HEK293 (cell line): ENCODE measurements at regions not wholly inside any gene's neighbourhood (a gene's known extent, or its start where the extent isn't known, plus 50 kb on each side); places are given as distances from the start of the nearest gene placed in this dataset.

Experiments
- CTCF ChIA-PET: fragments of 350-600 bp; formaldehyde crosslinking; extraction: SDS; loops from one replicate; lab custom pipeline; 2021; ENCODE audit warnings: antibody characterized with exemption; lab: Yijun Ruan, JAX
- POLR2A ChIA-PET: fragments of 300-600 bp; formaldehyde crosslinking; extraction: SDS; loops from one replicate; lab custom pipeline; 2020; ENCODE audit warnings: antibody characterized with exemption, inconsistent platforms; lab: Yijun Ruan, JAX
- H3K27ac ChIP-seq: fragments of 200-500 bp; sonication (Bioruptor generic); 2 replicates; pipeline ENCODE4 v1.5.1; 2014; ENCODE audit warnings: low read depth, low read length, control low read depth, inconsistent platforms; ENCODE audit errors: extremely low read depth
- H3K36me3 ChIP-seq, 2 experiments: fragments of 200-500 bp in 1 of 2; sonication (Bioruptor generic) in 1 of 2; 1 replicate in 1 of 2; 2 replicates in 1 of 2; pipeline ENCODE4 v1.5.1; 2014 to 2017; ENCODE audit warnings: inconsistent platforms in 2 of 2, low read length in 2 of 2; ENCODE audit not compliant: control insufficient read depth in 2 of 2, insufficient read depth in 1 of 2
- H3K4me1 ChIP-seq: fragments of 200-500 bp; sonication (Bioruptor generic); 2 replicates; pipeline ENCODE4 v1.5.1; 2014; ENCODE audit warnings: mild to moderate bottlenecking, low read length, inconsistent platforms; ENCODE audit not compliant: control insufficient read depth, insufficient read depth
- H3K4me3 ChIP-seq: 2 replicates; pipeline ENCODE4 v1.5.1; 2011; ENCODE audit warnings: low read depth, mild to moderate bottlenecking, control low read depth, low read length, moderate library complexity
- H3K9me3 ChIP-seq: fragments of 200-500 bp; sonication (Bioruptor generic); 2 replicates; pipeline ENCODE4 v1.5.1; 2014; ENCODE audit warnings: low read depth, low read length, inconsistent platforms; ENCODE audit not compliant: control insufficient read depth, insufficient read depth
- EGR2 ChIP-seq: fragments of 450-650 bp; formaldehyde crosslinking; IDR thresholded peaks from 2 replicates; pipeline ENCODE4 v1.5.1; 2016; ENCODE audit warnings: low read depth, missing biosample characterization, missing genetic modification characterization
- ELK4 ChIP-seq: IDR thresholded peaks from 2 replicates; pipeline ENCODE4 v1.6.1; 2011; ENCODE audit warnings: mild to moderate bottlenecking, low read depth, low read length, borderline replicate concordance
- GLIS2 ChIP-seq: fragments of 450-650 bp; formaldehyde crosslinking; IDR thresholded peaks from 2 replicates; pipeline ENCODE4 v1.5.1; 2016; ENCODE audit warnings: missing biosample characterization, missing genetic modification characterization
- REPIN1 ChIP-seq: fragments of 450-650 bp; formaldehyde crosslinking; IDR thresholded peaks from 2 replicates; pipeline ENCODE4 v1.5.1; 2017; ENCODE audit warnings: missing biosample characterization, missing genetic modification characterization, low read depth
- SALL2 ChIP-seq: fragments of 450-650 bp; formaldehyde crosslinking; IDR thresholded peaks from 2 replicates; pipeline ENCODE4 v1.5.0; 2017; ENCODE audit warnings: missing biosample characterization, mild to moderate bottlenecking, missing genetic modification characterization, borderline replicate concordance
- ZBTB11 ChIP-seq: fragments of 450-650 bp; formaldehyde crosslinking; conservative IDR thresholded peaks from 2 replicates; pipeline ENCODE4 v1.5.1; 2016; ENCODE audit warnings: low read depth, missing biosample characterization, missing genetic modification characterization
- ZBTB17 ChIP-seq: fragments of 450-650 bp; formaldehyde crosslinking; IDR thresholded peaks from 2 replicates; pipeline ENCODE4 v1.5.1; 2016; ENCODE audit warnings: missing biosample characterization, missing genetic modification characterization
- ZBTB7A ChIP-seq: fragments of 450-650 bp; formaldehyde crosslinking; IDR thresholded peaks from 2 replicates; pipeline ENCODE4 v1.5.1; 2016; ENCODE audit warnings: low read depth, missing biosample characterization, missing genetic modification characterization
- ZNF138 ChIP-seq: fragments of 450-650 bp; formaldehyde crosslinking; IDR thresholded peaks from 2 replicates; pipeline ENCODE4 v1.5.1; 2016; ENCODE audit warnings: missing biosample characterization, missing genetic modification characterization, borderline replicate concordance
- ZNF26 ChIP-seq: fragments of 450-650 bp; formaldehyde crosslinking; IDR thresholded peaks from 2 replicates; pipeline ENCODE4 v1.5.1; 2016; ENCODE audit warnings: missing biosample characterization, missing genetic modification characterization
- ZNF423 ChIP-seq: fragments of 450-650 bp; formaldehyde crosslinking; IDR thresholded peaks from 2 replicates; pipeline ENCODE4 v1.5.1; 2016; ENCODE audit warnings: missing biosample characterization, missing genetic modification characterization
- ZNF433 ChIP-seq: fragments of 450-650 bp; formaldehyde crosslinking; IDR thresholded peaks from 2 replicates; pipeline ENCODE4 v1.5.1; 2016; ENCODE audit warnings: missing biosample characterization, missing genetic modification characterization, low read depth
- ZNF549 ChIP-seq: fragments of 450-650 bp; IDR thresholded peaks from 2 replicates; pipeline ENCODE4 v1.5.1; 2018; ENCODE audit warnings: missing biosample characterization, missing genetic modification characterization, mild to moderate bottlenecking, inconsistent platforms, moderate library complexity
- ZNF560 ChIP-seq: fragments of 450-650 bp; formaldehyde crosslinking; IDR thresholded peaks from 2 replicates; pipeline ENCODE4 v1.5.1; 2017; ENCODE audit warnings: missing biosample characterization, missing genetic modification characterization, borderline replicate concordance
- ZNF624 ChIP-seq: fragments of 450-650 bp; formaldehyde crosslinking; IDR thresholded peaks from 2 replicates; pipeline ENCODE4 v1.5.1; 2017; ENCODE audit warnings: missing biosample characterization, missing genetic modification characterization
- ZNF692 ChIP-seq: fragments of 450-650 bp; formaldehyde crosslinking; IDR thresholded peaks from 2 replicates; pipeline ENCODE4 v1.5.1; 2016; ENCODE audit warnings: missing biosample characterization, missing genetic modification characterization
- ZNF792 ChIP-seq: fragments of 450-650 bp; formaldehyde crosslinking; IDR thresholded peaks from 2 replicates; pipeline ENCODE4 v1.5.1; 2016; ENCODE audit warnings: missing biosample characterization, missing genetic modification characterization
- ZSCAN4 ChIP-seq: fragments of 450-650 bp; formaldehyde crosslinking; IDR thresholded peaks from 2 replicates; pipeline ENCODE4 v1.5.1; 2017; ENCODE audit warnings: missing biosample characterization, missing genetic modification characterization

- ChIA-PET POLR2A (interaction anchor here (0.7 kb wide), 1 partner anchor 669 kb away, joined by 6 read pairs; no protein-coding TSS in a partner anchor), CTCF (interaction anchor here (0.7 kb wide), 1 partner anchor 1310 kb away, joined by 3 read pairs; no protein-coding TSS in a partner anchor)
- TF ChIP-seq ZNF138: no peak
- TF ChIP-seq ZSCAN4 (tag by site-specific recombination): no peak
- TF ChIP-seq ZNF433 (tag by site-specific recombination): no peak
- no peak for TF ChIP-seq ZNF560 (tag by site-specific recombination)
- TF ChIP-seq ZNF26 (tag by site-specific recombination): no peak
- TF ChIP-seq EGR2 (tag by site-specific recombination): no peak
- no peak for TF ChIP-seq ZNF423 (tag by site-specific recombination)
- no peak for TF ChIP-seq ELK4
- no peak for TF ChIP-seq ZBTB7A
- no peak for TF ChIP-seq SALL2 (tag by site-specific recombination)
- no peak for TF ChIP-seq ZNF792 (tag by site-specific recombination)
- no peak for TF ChIP-seq ZNF692 (tag by site-specific recombination)
- no peak for TF ChIP-seq REPIN1
- TF ChIP-seq ZBTB17 (tag by site-specific recombination): no peak
- TF ChIP-seq GLIS2 (tag by site-specific recombination): no peak
- TF ChIP-seq ZBTB11 (tag by site-specific recombination): no peak
- no peak for TF ChIP-seq ZNF624 (tag by site-specific recombination)
- TF ChIP-seq ZNF549 (tag by site-specific recombination): no peak
- no peak overlapping the region for H3K4me3 ChIP-seq
- H3K9me3 ChIP-seq: no peaks in the 10 kb centered on the region
- H3K27ac ChIP-seq: no peak overlapping the region
- no peaks in the 10 kb centered on the region for H3K36me3 ChIP-seq
- H3K4me1 ChIP-seq: no peaks in the 10 kb centered on the region
These were observed 89.1 kb upstream of the COL24A1 start for GRCh38 chr1:86245566-86246190.
